ENCODE measurements at regions not wholly inside any gene's neighbourhood (a gene's known extent, or its start where the extent isn't known, plus 50 kb on each side); places are given as distances from the start of the nearest gene placed in this dataset.

DNA sequence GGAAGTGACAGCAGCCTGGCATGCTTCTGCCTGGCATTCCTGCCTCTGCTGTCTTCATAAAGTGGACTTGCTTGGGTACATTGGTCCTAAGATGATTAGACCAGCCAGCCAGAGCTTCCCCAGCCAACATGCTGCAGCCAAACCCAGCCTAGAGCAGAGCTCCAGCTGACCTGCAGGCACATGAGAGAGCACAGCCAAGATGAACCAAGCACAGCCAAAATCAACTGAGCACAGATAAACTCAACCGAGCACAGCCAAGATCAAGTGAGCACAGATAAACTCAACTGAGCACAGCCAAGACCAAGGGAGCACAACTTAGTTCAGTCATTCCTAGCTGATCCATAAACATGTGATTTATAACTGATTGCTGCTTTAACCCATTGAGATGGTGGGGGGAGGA lies 266.5 kb downstream of the MSX2 start:
- TF ChIP-seq POLR2AphosphoS5 (IDR thresholded peaks at IDR 0.05; ENCODE audit: insufficient read depth in 1 of 2, low read depth in 1 of 2) (no peak), POLR2A (IDR thresholded peaks at IDR 0.05) (no peak), CTCF (IDR thresholded peaks at IDR 0.05) (no peak)
- no peaks in the 10 kb centered on the region for H3K36me3 ChIP-seq
- no peaks in the 10 kb centered on the region for H3K9me3 ChIP-seq
- no peak for DNase-seq (ENCODE audit: extremely low spot score in 2 of 2)
- H3K27me3 ChIP-seq = no peaks in the 10 kb centered on the region
- intact Hi-C loops (cut with DNase I) = no loop called here
- H3K27ac ChIP-seq = no peak overlapping the region
- no peaks in the 10 kb centered on the region for H3K4me1 ChIP-seq
- no peak overlapping the region for H3K4me3 ChIP-seq

- TF ChIP-seq POLR2A (IDR thresholded peaks at IDR 0.05) (no peak), CTCF (IDR thresholded peaks at IDR 0.05) (no peak), POLR2AphosphoS5 (IDR thresholded peaks at IDR 0.05; ENCODE audit: insufficient read depth in 1 of 2, low read depth in 1 of 2) (no peak)
- Histone ChIP-seq H3K9me3 (no peaks in the 10 kb centered on the region), H3K27ac (no peak overlapping the region), H3K36me3 (no peaks in the 10 kb centered on the region), H3K4me3 (no peak overlapping the region), H3K4me1 (no peaks in the 10 kb centered on the region), H3K27me3 (no peaks in the 10 kb centered on the region)
- no peak for DNase-seq (ENCODE audit: extremely low spot score in 2 of 2)
- intact Hi-C loops (cut with DNase I) = no loop called here
Observed at GRCh38 chr5:174987443-174988012, 263.1 kb downstream of the MSX2 start.

DNA sequence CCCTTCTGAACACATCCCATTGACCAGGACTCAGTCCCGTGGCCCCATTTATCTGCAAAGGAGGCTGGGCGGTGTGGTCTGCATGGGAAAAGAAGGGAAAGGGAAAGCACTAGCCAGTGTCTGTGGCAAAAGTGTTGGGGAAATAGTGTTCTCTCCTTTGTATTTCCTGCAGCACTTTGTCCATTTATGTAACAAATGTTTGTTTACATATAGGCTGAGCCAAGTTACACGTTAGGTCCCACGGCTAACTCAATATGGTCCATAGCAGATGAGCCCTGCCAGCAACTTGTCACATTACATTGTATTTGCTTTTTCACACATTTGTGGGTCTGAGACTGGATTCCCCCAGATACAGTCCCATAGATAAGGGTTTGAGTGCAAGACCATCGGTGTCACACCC lies 260.5 kb downstream of the MSX2 start:
- Histone ChIP-seq H3K9me3 (no peaks in the 10 kb centered on the region), H3K27ac (no peak overlapping the region), H3K36me3 (no peaks in the 10 kb centered on the region), H3K4me1 (no peaks in the 10 kb centered on the region), H3K27me3 (no peaks in the 10 kb centered on the region), H3K4me3 (no peak overlapping the region)
- intact Hi-C loops (cut with DNase I) = no loop called here
- no peak for TF ChIP-seq POLR2AphosphoS5 (IDR thresholded peaks at IDR 0.05; ENCODE audit: insufficient read depth in 1 of 2, low read depth in 1 of 2)
- no peak for TF ChIP-seq POLR2A (IDR thresholded peaks at IDR 0.05)
- TF ChIP-seq CTCF (IDR thresholded peaks at IDR 0.05) = no peak
- no peak for DNase-seq (ENCODE audit: extremely low spot score in 2 of 2)

DNA sequence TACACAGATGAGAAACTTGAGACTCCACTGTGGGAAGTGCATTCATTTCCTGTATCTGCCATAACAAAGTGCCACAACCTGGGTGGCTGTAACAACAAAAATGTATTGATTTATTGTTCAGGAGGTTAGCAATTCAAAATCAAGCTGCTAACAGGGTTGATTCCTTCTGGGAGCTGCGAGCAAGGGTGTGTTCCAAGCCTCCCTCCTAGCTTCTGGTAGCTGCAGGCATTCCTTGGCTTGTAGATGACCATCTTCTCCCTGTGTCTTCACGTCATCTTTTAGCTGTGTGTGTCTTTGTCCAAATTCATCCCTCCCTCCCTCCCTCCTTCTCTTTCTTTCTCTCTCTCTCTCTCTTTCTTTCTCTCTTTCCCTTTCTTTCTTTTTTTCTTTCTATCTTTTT lies 258.1 kb downstream of the MSX2 start:
- H3K4me3 ChIP-seq = no peak overlapping the region
- TF ChIP-seq CTCF (IDR thresholded peaks at IDR 0.05) (no peak), POLR2AphosphoS5 (IDR thresholded peaks at IDR 0.05; ENCODE audit: insufficient read depth in 1 of 2, low read depth in 1 of 2) (no peak), POLR2A (IDR thresholded peaks at IDR 0.05) (no peak)
- intact Hi-C loops (cut with DNase I) = no loop called here
- no peaks in the 10 kb centered on the region for H3K9me3 ChIP-seq
- H3K4me1 ChIP-seq = no peaks in the 10 kb centered on the region
- no peaks in the 10 kb centered on the region for H3K36me3 ChIP-seq
- no peak overlapping the region for H3K27ac ChIP-seq
- no peak for DNase-seq (ENCODE audit: extremely low spot score in 2 of 2)
- H3K27me3 ChIP-seq = no peaks in the 10 kb centered on the region

GRCh38 chr5:174981416-174981815 lies 257.0 kb downstream of the MSX2 start:
- Histone ChIP-seq H3K4me3 (no peak overlapping the region), H3K27ac (no peak overlapping the region), H3K27me3 (no peaks in the 10 kb centered on the region), H3K9me3 (no peaks in the 10 kb centered on the region), H3K4me1 (no peaks in the 10 kb centered on the region), H3K36me3 (no peaks in the 10 kb centered on the region)
- intact Hi-C loops (cut with DNase I) = no loop called here
- DNase-seq (ENCODE audit: extremely low spot score in 2 of 2) = no peak
- TF ChIP-seq CTCF (IDR thresholded peaks at IDR 0.05) (no peak), POLR2A (IDR thresholded peaks at IDR 0.05) (no peak), POLR2AphosphoS5 (IDR thresholded peaks at IDR 0.05; ENCODE audit: insufficient read depth in 1 of 2, low read depth in 1 of 2) (no peak)
